Erythroblast (primary cell): ENCODE measurements at regions not wholly inside any gene's neighbourhood (a gene's known extent, or its start where the extent isn't known, plus 50 kb on each side); places are given as distances from the start of the nearest gene placed in this dataset.
"Not testable (repeated sequence)": the region's sequence is repeated elsewhere in the genome, so short reads cannot be mapped to it uniquely, and the experiment has no call there.

Experiments used
- DNase-seq, 2 experiments: peaks; one replicate each; lab custom pipeline; 2025; lab: John Stamatoyannopoulos, UW
- GATA1 ChIP-seq: IDR thresholded peaks from 2 replicates; pipeline ENCODE4 v1.6.1; 2011; ENCODE audit warnings: low read depth, mild to moderate bottlenecking, control low read depth, low read length, moderate library complexity
- POLR2A ChIP-seq: IDR thresholded peaks from 2 replicates; pipeline ENCODE4 v1.6.1; 2011; ENCODE audit warnings: mild to moderate bottlenecking, low read length

DNA sequence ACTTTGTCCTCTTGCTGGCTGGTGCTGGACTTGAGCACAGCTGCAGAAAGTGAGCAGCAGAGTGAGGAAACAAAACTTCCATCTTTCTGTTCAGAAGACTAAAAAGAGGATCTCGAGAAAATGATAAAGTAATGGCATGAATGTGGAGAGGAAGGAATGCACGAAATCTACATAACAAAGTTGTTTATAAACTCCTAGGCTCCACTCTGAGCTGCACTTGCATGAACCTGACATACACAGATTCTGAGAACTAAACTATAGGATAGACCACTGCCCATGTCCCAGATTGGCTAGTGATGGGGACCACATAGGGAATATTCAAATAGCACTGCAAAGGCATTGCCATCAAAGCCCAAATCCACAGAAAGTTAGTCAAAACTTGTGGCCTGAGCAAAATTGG lies 121.1 kb upstream of the MON1B start:
- TF ChIP-seq GATA1 (no peak), POLR2A (no peak)
- no peak for DNase-seq

DNA sequence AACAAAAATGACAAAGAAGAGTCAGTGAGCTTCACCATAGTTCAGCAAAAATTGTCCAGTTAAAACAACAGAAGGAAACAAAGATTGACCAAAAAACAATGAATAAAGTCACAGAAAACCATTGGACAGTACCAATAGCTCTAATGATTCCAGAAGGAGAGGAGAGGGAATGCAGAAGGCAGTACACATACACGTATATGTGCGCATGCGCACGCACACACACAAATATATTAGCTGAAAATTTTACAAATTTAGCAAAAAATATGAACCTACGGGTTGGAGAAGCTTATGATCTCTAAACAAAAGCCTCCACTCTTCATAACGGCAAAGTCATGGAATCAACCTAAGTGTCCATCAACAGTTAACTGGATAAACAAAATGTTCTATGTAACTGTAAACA lies 120.3 kb upstream of the MON1B start:
- no peak for TF ChIP-seq GATA1
- TF ChIP-seq POLR2A = no peak
- no peak for DNase-seq

DNA sequence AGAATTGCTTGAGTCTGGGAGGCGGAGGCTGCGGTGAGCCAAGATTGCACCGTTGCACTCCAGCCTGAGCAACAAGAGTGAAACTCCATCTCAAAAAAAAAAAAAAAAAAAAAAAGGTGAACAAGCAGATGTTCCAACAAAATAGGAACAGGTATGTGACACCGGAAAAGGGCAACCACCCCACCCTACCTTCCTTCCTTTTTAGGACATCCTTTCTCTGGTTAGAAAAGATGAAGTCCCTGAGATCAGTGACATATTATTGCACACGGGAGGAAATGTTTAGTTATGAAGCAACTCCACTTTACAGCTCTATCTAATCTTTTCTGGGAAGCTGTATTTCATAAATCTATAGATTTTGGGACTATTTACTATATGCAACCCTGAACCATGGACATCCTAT lies 114.2 kb upstream of the MON1B start:
- no peak for TF ChIP-seq POLR2A
- TF ChIP-seq GATA1 = no peak
- DNase-seq = no peak

DNA sequence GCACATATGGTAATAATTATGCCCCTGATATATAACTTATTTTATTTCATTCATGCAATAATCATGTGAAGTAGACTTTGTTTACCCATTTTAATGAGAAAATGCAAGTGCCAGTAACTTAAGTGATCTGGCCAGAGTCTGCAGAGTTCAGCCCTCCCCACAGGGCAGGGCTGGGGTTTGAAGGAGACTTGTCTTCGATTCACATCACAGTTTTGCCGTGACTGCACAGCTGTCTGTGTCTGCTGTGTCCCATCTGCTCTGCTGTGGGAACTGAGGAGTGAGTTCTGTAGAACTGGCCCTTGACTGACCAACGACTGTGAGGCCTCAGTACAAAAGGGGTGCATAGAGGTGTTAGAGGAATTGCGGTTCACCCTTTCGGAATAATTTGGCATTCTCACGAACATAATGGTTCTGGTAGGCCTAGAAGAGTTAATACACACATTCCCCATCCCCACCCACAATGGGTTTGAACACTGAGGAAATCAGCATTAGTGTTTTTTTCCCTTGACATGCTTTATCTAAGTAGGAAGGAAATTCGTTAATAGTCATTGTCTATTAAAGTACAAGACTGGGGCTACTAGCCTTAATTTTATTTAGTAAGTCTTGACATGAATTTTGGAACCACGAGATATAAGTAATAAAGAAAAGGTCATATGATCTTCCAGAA lies 113.6 kb upstream of the MON1B start:
- DNase-seq = no peak
- TF ChIP-seq POLR2A (no peak), GATA1 (no peak)

DNA sequence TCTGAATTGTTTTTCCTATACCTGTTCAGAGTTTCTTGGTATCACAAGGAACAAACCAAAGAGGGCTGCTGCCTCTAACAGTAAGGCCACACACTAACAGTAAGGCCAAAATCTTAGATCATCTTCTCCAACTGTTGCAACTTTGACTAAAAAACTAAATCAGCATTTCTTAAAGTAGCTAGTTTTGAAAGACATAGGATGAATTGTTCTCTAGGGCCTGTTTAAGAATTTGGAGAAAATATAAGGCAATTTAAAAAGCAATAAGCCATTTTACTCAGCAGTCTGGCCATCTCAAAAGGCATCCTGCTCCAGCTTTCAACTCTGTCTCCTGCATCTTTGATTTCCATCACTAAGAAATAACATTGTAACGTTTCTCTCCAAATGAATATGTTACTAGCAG lies 105.0 kb upstream of the MON1B start:
- TF ChIP-seq GATA1 (no peak), POLR2A (no peak)
- no peak for DNase-seq

DNA sequence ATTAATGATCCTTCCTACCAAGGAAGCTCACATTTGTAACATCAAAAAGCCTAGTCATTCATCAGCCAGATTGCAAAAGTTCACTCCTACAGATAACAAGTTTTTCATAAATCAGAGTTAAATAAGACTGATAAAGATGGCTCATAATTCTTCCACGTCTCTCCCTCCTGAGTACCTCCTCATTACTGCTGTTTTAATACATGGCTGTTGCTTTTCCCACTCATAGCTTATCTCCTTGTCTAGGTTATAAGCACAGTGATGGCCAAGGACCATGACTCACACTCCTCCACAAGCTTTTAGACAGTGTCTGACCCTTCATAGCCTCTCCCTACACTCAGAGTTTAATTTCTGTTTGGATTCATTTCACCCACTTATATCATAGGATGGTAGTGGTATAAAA lies 100.9 kb upstream of the MON1B start:
- TF ChIP-seq GATA1 (no peak), POLR2A (no peak)
- DNase-seq = no peak

DNA sequence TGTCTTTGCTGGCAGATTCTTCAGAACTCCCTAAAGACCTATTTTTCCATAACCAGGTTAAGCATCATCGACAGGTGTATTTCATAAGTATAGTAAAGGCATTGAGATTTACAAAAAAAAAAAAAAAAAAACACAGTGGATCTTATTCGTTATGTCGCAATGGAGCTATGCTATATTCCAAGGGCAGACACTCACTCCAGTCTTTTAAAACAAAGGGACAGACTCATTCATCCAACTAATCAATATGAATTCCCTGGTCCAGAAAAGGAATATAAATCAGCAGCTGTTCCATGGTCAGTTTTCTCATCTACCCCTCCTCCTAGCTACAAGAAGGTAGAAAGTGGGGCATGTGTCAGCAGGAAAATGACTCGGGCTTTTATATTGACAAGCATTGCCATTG lies 97.7 kb upstream of the MON1B start:
- no peak for DNase-seq
- TF ChIP-seq GATA1 (no peak), POLR2A (no peak)

DNA sequence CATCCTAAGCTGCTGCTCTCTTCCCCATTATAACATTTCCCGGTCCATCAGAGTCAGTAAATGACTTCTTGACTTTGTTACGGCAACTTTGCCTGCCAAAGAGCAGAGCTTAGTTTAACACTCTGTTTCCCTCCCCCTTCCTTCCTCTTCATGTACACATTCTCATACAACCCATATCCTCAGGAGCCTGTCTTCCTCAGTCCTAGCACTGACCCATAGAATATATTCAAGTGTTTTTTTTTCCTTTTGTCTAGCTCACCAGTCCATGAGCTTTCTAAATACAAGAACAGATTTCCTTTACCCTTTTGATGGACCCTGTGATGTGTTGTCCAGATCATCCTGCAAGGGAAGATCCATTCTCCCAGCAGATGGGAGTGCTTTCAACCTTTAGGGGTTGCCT lies 97.0 kb upstream of the MON1B start:
- no peak for TF ChIP-seq GATA1
- no peak for TF ChIP-seq POLR2A
- DNase-seq = no peak

DNA sequence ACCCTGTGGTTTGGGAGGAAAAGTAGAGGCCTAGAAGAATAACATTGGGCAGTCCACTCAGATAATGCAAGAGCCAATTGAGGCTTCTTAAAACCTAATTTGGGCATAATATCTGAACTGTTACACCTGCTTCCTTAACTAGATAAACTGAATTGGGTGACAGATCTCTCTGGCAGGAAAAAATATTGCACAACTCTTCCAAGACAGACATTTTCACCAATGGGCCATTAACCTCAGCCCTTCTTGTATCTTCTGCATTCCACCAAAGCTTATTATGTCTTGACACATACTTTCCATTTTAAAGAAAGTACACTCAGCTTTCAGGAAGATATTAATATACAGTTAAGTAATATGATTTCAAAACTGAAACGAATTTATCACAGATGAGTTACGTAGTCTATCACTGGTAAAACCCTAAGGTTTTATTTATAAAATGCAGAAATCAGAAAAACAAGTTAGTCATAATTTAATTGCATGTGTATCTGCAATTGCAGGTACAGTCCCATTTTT lies 79.9 kb upstream of the MON1B start:
- no peak for TF ChIP-seq GATA1
- TF ChIP-seq POLR2A = no peak

DNA sequence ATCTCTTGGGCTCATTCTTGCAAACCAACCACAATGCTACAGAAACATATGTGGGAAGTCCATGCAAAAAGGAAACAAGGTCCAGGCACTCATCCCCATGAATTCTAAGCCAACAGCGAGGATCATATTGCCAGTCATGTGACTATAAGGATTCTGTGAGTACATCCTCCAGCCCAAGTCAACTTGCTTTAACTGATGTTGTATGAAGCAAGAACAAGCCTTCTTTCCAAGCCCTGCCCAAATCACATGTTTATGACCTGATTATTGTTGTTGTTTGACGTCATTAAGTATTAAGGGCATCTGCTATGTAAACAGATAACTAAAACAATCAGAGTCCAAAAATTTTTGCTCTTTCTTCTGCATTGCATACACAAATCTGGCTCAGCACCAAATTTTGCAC lies 78.2 kb upstream of the MON1B start:
- TF ChIP-seq GATA1 (no peak), POLR2A (no peak)
- no peak for DNase-seq

More for the DNA sequence above, 79.9 kb upstream of the MON1B start:
- no peak for DNase-seq

DNA sequence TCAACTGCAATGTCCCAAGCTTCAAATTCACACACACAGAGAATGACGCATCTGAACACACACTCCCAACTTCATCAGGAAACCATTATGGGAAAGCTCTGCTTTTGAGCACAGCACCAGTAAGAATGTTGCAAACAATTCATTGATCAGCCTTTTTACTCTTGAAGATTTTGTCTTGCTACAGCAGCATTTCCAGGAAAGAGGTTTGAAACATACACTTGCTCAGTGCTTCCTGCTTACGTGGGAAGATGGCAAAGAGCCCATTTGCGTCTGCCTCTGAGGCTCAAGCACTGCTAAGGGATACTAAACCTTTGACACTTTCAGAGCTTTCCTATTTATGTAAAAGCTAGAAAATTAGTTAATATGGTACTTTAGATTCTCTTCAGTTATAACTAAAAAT lies 77.2 kb upstream of the MON1B start:
- TF ChIP-seq GATA1 (no peak), POLR2A (no peak)
- no peak for DNase-seq

DNA sequence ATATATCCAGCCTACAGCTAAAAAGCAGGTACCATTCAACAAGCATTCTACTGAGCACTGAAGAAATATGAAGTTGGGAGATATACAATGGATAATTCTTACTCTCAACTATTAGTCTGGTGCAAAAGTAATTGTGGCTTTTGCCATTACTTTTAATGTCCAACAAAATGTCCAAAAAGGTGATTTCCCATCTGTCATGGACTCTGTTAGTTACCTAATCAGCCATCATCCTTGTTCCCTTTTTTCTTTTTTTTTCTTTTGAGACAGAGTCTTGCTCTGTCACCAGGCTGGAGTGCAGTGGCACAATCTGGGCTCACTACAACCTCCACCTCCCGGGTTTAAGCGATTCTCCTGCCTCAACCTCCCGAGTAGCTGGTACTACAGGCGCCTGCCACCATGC lies 76.6 kb upstream of the MON1B start:
- DNase-seq = not testable (repeated sequence)

DNA sequence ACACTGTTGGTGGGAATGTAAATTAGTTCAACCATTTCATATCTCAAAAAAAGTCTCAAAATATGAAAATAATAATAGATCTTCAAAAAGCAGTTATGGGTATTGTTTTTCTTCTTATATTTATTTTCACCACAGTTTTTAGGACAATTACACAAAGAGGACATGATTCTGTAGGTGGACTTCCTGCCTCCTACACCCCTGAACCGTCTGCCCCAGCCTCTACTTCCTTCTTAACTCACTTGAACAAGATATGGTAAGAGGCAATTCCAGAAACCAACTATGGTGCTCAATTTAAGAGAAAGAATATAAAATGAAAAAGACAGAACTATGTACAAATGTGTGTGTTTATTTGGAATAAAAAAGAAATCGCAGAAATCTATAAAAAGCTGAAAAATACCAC lies 74.1 kb upstream of the MON1B start:
- TF ChIP-seq GATA1 (no peak), POLR2A (no peak)
- DNase-seq = no peak

DNA sequence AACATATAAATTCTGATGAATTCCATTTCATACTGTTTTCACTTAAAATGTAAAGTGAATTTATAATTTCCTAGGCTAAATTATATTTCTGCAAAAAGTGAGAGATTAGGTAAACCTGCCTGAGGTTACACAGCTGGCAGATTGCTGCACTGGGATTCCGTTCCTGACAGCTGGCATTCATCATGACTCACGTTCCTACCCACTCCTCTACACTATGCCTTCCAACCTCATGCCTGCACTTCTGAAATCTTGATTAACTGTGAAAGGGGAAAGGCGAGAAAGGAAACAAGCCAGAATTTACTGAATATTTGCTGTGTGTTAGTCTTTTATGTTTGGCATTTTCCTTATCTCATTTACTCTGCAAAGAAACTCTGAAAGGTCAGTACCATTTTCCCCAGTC lies 73.3 kb upstream of the MON1B start:
- no peak for TF ChIP-seq POLR2A
- no peak for TF ChIP-seq GATA1
- DNase-seq = no peak

DNA sequence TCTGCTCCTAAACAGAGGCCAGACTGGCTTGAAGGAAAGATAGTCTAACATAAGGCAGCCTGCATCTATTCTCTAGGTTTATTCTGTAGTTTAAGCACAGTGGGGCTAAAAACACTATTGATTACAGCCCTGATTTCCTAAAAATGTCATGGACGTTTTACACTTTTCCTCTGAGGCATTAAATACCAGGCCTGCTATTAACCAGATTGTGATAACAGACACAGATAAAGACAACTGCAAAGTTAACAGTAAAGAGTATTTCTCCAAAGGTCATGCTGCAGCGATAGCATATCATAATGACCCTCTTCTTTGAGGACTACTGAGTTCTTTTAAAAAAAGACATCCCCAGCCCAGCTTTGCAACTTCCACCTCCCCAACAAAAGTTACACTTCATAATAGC lies 59.6 kb upstream of the MON1B start:
- TF ChIP-seq POLR2A (no peak), GATA1 (no peak)
- DNase-seq = no peak

DNA sequence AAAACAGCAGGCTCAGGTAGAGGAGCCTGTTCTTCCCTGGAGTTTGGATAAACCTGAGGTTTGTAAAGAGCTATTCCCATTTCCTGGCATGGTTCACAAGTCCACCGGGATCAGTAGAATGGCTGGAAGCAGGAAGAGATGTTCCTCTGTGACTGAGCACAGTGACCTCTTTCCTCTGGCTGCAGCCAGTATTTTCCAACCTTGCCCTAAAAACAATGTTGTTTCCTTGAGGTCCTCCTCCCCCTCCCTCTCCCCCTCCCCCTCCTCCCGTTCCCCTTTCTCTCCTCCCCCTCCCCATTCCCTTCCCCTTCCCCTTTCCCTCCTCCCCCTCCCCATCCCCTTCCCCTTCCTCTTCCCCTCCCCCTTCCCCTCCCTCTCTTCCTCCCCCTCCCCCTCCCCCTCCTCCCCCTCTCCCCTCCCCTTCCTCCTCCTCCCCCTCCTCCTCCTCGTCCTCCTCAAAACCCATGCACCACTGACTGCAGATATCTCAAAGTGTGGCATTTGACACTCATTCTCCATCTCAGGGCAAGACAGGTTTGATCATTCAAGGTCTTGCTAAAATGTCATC lies 58.9 kb upstream of the MON1B start:
- DNase-seq = no peak
- TF ChIP-seq GATA1 = no peak
- no peak for TF ChIP-seq POLR2A
